ENCODE measurements at regions not wholly inside any gene's neighbourhood (a gene's known extent, or its start where the extent isn't known, plus 50 kb on each side); places are given as distances from the start of the nearest gene placed in this dataset.
"Not testable (repeated sequence)": the region's sequence is repeated elsewhere in the genome, so short reads cannot be mapped to it uniquely, and the experiment has no call there.

- no peak for DNase-seq
These were observed 82.2 kb upstream of the SLC22A16 start for GRCh38 chr6:110558575-110558974.

GRCh38 chr6:110557199-110557598 is 80.8 kb upstream of the SLC22A16 start:
- DNase-seq: no peak

- no peak for DNase-seq
These were observed 80.1 kb upstream of the SLC22A16 start for GRCh38 chr6:110556317-110557110.

- DNase-seq: no peak
These were observed 78.6 kb upstream of the SLC22A16 start for GRCh38 chr6:110554966-110555460.

GRCh38 chr6:110554441-110554840 is 78.0 kb upstream of the SLC22A16 start:
- DNase-seq: no peak

- DNase-seq: no peak
These were observed 76.7 kb upstream of the SLC22A16 start for GRCh38 chr6:110552901-110553641.

- DNase-seq: no peak
These were observed 75.7 kb upstream of the SLC22A16 start for GRCh38 chr6:110552076-110552475.

- no peak for DNase-seq
These were observed 74.7 kb upstream of the SLC22A16 start for GRCh38 chr6:110551088-110551487.

GRCh38 chr6:110550353-110550752 is 73.9 kb upstream of the SLC22A16 start:
- DNase-seq: no peak

GRCh38 chr6:110549277-110549676 is 72.9 kb upstream of the SLC22A16 start:
- DNase-seq: no peak

- DNase-seq: no peak
These were observed 71.9 kb upstream of the SLC22A16 start for GRCh38 chr6:110548110-110548847.

- DNase-seq: peak; percentile 88
These were observed 71.0 kb upstream of the SLC22A16 start for GRCh38 chr6:110547266-110547964.

- no peak for DNase-seq
These were observed 68.9 kb upstream of the SLC22A16 start for GRCh38 chr6:110545081-110545872.

- no peak for DNase-seq
These were observed 68.1 kb upstream of the SLC22A16 start for GRCh38 chr6:110544472-110544871.

GRCh38 chr6:110543106-110543505 is 66.7 kb upstream of the SLC22A16 start:
- no peak for DNase-seq

GRCh38 chr6:110542311-110543024 is 66.1 kb upstream of the SLC22A16 start:
- DNase-seq: no peak

GRCh38 chr6:110541701-110542309 is 65.4 kb upstream of the SLC22A16 start:
- peak; percentile 58 for DNase-seq

- not testable (repeated sequence) for DNase-seq
These were observed 63.0 kb upstream of the SLC22A16 start for GRCh38 chr6:110539277-110540019.

GRCh38 chr6:110538416-110539160 is 62.2 kb upstream of the SLC22A16 start:
- DNase-seq: peak; percentile 37
